ENCODE measurements at regions not wholly inside any gene's neighbourhood (a gene's known extent, or its start where the extent isn't known, plus 50 kb on each side); places are given as distances from the start of the nearest gene placed in this dataset.
"Not testable (repeated sequence)": the region's sequence is repeated elsewhere in the genome, so short reads cannot be mapped to it uniquely, and the experiment has no call there.

DNA sequence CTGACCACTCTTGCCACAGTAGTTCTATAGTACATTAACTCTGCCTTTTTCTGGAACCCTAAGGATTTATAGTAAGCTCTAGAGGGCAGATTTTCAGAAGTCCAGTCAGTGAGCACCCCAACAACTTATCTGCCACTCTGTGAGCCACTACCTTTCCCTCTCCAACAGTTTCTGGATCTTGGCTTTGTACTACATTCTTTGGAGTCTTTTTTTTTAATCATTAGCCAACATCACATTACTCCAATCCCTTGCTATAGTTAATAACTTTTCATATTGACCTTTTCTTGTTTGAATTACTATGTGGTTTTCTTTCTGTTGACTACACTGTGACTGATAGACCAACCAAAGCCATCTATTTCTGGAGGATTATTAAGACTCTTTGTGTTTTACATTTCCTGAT is 1596.7 kb upstream of the PRMT6 start:
- no peaks in the 10 kb centered on the region for H3K36me3 Mint-ChIP-seq
- Histone ChIP-seq H3K79me2 (ENCODE audit: low read depth) (no peaks in the 10 kb centered on the region), H3K4me2 (no peak overlapping the region), H3K36me3 (no peaks in the 10 kb centered on the region), H3K27me3 (no peaks in the 10 kb centered on the region), H3K9me3 (ENCODE audit: low read depth) (no peaks in the 10 kb centered on the region), H3K9ac (no peak overlapping the region), H3K4me3 (no peak overlapping the region), H3K27ac (no peak overlapping the region), H4K20me1 (ENCODE audit: low read depth) (no peaks in the 10 kb centered on the region), H3K4me1 (no peaks in the 10 kb centered on the region), H3F3A (ENCODE audit: low read depth) (no peaks in the 10 kb centered on the region), H2AFZ (replicated peaks) (peak overlapping the region; percentile 59)
- H3K27ac Mint-ChIP-seq: no peak overlapping the region
- no peak overlapping the region for H3K4me3 Mint-ChIP-seq
- H3K4me1 Mint-ChIP-seq: no peaks in the 10 kb centered on the region
- no peaks in the 10 kb centered on the region for H3K9me3 Mint-ChIP-seq
- no peak for DNase-seq (ENCODE audit: low spot score)
- TF ChIP-seq EZH2phosphoT487 (IDR thresholded peaks at IDR 0.05) (no peak), EZH2 (IDR thresholded peaks at IDR 0.05) (no peak)
- TF ChIP-seq, protein P1, sequence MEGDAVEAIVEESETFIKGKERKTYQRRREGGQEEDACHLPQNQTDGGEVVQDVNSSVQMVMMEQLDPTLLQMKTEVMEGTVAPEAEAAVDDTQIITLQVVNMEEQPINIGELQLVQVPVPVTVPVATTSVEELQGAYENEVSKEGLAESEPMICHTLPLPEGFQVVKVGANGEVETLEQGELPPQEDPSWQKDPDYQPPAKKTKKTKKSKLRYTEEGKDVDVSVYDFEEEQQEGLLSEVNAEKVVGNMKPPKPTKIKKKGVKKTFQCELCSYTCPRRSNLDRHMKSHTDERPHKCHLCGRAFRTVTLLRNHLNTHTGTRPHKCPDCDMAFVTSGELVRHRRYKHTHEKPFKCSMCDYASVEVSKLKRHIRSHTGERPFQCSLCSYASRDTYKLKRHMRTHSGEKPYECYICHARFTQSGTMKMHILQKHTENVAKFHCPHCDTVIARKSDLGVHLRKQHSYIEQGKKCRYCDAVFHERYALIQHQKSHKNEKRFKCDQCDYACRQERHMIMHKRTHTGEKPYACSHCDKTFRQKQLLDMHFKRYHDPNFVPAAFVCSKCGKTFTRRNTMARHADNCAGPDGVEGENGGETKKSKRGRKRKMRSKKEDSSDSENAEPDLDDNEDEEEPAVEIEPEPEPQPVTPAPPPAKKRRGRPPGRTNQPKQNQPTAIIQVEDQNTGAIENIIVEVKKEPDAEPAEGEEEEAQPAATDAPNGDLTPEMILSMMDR (IDR thresholded peaks at IDR 0.05): no peak
- no peaks in the 10 kb centered on the region for H3K27me3 Mint-ChIP-seq (ENCODE audit: insufficient read depth, low read depth)

DNA sequence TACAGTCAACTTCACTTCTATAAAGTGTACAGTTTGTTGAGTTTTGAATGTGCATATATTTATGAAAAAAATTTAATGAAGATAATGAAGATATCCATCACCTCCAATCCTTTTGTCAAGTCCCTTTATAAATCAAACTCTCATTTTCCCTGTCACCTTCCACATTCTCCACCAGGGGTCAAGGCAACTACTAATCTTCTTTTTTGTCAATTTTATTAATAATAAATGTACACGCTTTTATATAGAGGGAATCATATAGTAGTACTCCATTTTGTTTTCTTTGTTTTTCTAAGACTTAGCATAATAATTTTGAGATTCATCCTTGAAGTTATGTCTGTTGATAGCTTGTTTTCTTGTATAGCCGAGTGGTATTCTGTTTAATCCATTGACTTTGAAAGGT is 1594.2 kb upstream of the PRMT6 start:
- Mint-ChIP-seq H3K4me1 (no peaks in the 10 kb centered on the region), H3K36me3 (no peaks in the 10 kb centered on the region), H3K27ac (no peak overlapping the region), H3K9me3 (no peaks in the 10 kb centered on the region), H3K4me3 (no peak overlapping the region), H3K27me3 (ENCODE audit: insufficient read depth, low read depth) (no peaks in the 10 kb centered on the region)
- no peak overlapping the region for H3K9ac ChIP-seq
- no peaks in the 10 kb centered on the region for H4K20me1 ChIP-seq (ENCODE audit: low read depth)
- no peak overlapping the region for H3K4me3 ChIP-seq
- H3K36me3 ChIP-seq: no peaks in the 10 kb centered on the region
- no peaks in the 10 kb centered on the region for H3K9me3 ChIP-seq (ENCODE audit: low read depth)
- H3K27me3 ChIP-seq: no peaks in the 10 kb centered on the region
- no peaks in the 10 kb centered on the region for H3K4me1 ChIP-seq
- H2AFZ ChIP-seq (replicated peaks): no peak overlapping the region
- no peak overlapping the region for H3K4me2 ChIP-seq
- DNase-seq (ENCODE audit: low spot score): no peak
- H3K27ac ChIP-seq: no peak overlapping the region
- no peaks in the 10 kb centered on the region for H3K79me2 ChIP-seq (ENCODE audit: low read depth)
- TF ChIP-seq EZH2phosphoT487 (IDR thresholded peaks at IDR 0.05) (no peak), EZH2 (IDR thresholded peaks at IDR 0.05) (no peak)
- TF ChIP-seq, protein P1 (IDR thresholded peaks at IDR 0.05): peak; percentile 26
- H3F3A ChIP-seq (ENCODE audit: low read depth): no peaks in the 10 kb centered on the region

DNA sequence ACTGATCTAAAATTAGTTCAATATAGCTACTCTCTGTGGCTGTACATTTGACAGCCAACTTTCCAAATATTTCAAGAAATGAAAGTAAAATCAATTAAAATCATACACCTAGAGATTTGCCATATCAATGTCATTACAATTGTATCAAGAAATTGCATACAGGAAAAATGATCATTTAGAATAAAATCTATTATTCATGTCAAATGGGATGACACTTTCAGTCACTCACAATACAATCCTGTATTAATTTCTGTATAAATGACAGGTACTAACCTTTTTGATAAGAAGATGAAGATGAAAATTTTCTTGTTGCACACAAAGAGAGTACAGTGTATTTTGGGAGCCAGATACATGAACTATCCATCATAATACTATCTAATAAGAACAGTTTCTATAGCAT is 1588.9 kb upstream of the PRMT6 start:
- H3K36me3 ChIP-seq: no peaks in the 10 kb centered on the region
- H2AFZ ChIP-seq (replicated peaks): no peak overlapping the region
- H3K4me3 ChIP-seq: no peak overlapping the region
- no peaks in the 10 kb centered on the region for H3K9me3 ChIP-seq (ENCODE audit: low read depth)
- no peaks in the 10 kb centered on the region for H3F3A ChIP-seq (ENCODE audit: low read depth)
- TF ChIP-seq, protein P1 (IDR thresholded peaks at IDR 0.05): no peak
- TF ChIP-seq EZH2 (IDR thresholded peaks at IDR 0.05) (no peak), EZH2phosphoT487 (IDR thresholded peaks at IDR 0.05) (no peak)
- Mint-ChIP-seq H3K27me3 (ENCODE audit: insufficient read depth, low read depth) (no peaks in the 10 kb centered on the region), H3K4me3 (no peak overlapping the region), H3K9me3 (no peaks in the 10 kb centered on the region), H3K36me3 (no peaks in the 10 kb centered on the region), H3K27ac (no peak overlapping the region), H3K4me1 (no peaks in the 10 kb centered on the region)
- H3K9ac ChIP-seq: no peak overlapping the region
- H3K79me2 ChIP-seq (ENCODE audit: low read depth): no peaks in the 10 kb centered on the region
- H3K27ac ChIP-seq: no peak overlapping the region
- no peaks in the 10 kb centered on the region for H4K20me1 ChIP-seq (ENCODE audit: low read depth)
- no peak overlapping the region for H3K4me2 ChIP-seq
- H3K27me3 ChIP-seq: no peaks in the 10 kb centered on the region
- no peak for DNase-seq (ENCODE audit: low spot score)
- no peaks in the 10 kb centered on the region for H3K4me1 ChIP-seq

DNA sequence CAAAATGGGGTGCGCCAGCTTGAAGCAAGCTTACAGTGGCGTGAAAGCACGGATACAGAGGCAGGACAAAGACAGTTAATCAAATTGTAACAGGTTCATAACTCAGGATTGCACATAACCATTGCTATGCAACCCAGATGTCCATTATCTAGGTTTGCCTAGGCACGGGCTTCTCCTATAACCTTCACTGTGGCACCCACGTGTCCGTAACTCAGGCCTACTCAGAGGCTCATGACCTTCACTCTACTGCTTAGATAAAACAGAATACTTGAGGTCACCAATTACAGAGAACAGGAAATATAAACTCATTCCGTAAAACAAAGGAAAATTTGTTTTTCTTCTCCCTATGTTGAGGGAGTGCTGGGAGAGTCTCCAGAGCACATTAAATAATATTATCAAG is 1585.9 kb upstream of the PRMT6 start:
- H3F3A ChIP-seq (ENCODE audit: low read depth); H3K36me3 ChIP-seq; H3K4me1 Mint-ChIP-seq; H3K9me3 ChIP-seq (ENCODE audit: low read depth); H4K20me1 ChIP-seq (ENCODE audit: low read depth); H3K4me3 ChIP-seq; H2AFZ ChIP-seq (replicated peaks); DNase-seq (ENCODE audit: low spot score); H3K4me1 ChIP-seq; H3K79me2 ChIP-seq (ENCODE audit: low read depth); H3K27me3 ChIP-seq; H3K4me3 Mint-ChIP-seq; H3K27ac ChIP-seq; H3K9ac ChIP-seq; H3K36me3 Mint-ChIP-seq; H3K27me3 Mint-ChIP-seq (ENCODE audit: insufficient read depth, low read depth); H3K4me2 ChIP-seq; H3K9me3 Mint-ChIP-seq: not testable (repeated sequence)
- peak overlapping the region; percentile 57 for H3K27ac Mint-ChIP-seq
